ENCODE measurements at regions not wholly inside any gene's neighbourhood (a gene's known extent, or its start where the extent isn't known, plus 50 kb on each side); places are given as distances from the start of the nearest gene placed in this dataset.

DNA sequence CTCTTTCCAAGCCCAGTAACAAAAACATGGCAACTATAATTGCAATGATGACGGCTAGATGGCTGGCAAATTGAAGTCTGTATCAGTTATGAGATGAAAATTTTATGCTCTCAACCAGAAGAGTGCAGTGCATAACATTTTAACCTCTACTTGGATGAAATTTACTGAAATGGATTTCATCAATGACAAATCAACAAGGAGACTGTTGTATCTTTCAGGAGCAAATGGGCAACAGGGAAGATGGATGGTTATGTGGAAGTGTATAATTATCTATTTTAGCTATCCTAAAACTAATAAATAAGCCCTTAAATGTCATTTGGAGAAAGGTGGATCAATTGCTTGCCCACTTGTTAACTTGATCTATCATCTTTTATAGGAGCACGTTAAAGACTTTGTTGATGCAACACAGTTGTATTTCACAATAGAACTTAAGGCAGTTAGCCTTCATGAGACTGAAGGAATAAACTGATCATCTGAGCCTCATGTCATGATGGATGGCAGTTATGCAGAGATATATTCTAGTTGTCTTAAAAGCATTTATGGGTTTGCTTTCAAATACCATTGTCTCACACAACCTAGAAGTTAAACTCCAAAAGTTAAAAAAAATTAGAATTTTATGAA is 315.1 kb upstream of the TBC1D5 start:
- in situ Hi-C loops (cut with HindIII; ENCODE audit: low sequenced_read_pairs): no loop called here

DNA sequence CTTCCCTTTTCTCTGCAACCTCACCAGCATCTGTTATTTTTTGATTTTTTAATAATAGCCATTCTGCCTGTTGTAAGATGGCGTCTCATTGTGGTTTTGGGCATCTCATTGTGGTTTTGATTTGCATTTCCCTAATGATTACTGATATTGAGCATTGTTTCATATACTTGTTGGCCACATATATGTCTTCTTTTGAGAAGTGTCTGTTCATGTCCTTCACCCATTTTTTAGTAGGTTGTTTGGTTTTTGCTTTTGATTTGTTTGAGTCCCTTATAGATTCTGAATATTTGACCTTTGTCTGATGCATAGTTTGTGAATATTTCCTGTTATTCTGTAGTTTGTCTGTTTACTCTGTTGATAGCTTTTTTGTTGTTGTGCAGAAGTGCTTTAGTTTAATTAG is 312.2 kb upstream of the TBC1D5 start:
- in situ Hi-C loops (cut with HindIII; ENCODE audit: low sequenced_read_pairs): no loop called here

DNA sequence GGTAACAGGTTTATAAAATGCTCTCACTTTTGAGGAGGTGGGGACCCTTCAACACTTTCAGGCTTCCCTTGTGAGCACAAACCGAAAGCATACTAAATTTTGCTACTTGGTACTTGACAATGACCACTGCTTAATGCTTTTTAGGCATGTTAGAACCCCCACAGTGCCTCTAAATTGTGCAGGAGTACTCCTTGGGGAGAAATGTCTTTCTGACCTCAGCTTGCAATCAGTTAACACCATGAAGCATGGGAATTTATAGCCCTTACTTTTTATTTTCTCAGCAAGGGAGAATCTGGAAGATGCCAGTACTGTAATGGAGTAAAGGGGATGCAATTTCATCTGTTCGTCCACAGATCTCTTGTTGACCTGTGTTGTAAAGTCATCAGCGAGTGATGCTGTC is 308.9 kb upstream of the TBC1D5 start:
- in situ Hi-C loops (cut with HindIII; ENCODE audit: low sequenced_read_pairs): no loop called here

DNA sequence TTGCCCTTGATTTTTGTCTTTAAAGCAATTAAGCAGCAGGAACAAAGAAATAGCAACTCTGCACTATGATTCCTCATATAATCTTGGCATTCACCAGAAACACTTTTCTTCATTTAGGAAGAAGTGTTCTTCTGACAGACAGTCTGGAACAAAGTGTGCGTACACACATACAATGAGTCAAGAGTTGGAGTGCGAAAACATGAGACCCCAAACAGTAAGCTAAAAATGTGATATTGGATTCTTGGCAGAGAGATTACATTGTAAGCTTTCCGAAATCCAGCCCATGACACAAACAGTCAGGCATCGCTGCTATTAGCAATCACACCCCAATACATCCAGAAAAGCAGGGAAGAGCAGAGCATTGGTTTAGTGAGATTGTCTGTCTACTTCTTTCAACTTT is 306.7 kb upstream of the TBC1D5 start:
- in situ Hi-C loops (cut with HindIII; ENCODE audit: low sequenced_read_pairs): no loop called here

DNA sequence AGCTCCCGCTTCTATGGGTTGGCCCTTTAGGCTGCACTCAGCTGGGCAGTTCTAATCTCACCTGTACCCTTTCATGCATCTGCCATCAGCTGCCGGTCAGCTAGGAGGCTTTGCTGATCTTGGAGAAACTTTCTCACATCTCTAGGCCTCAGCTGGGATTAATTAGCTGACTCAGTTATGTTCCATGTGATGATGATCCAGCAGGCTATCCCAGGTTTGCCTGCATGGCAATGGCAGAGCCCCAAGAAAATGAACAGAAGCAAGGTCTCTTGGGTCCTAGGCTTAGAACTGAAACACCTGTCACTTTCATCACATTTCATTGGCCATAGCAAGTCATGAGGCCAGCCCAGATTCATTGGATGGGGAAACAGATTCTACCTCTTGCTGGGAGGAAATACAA is 304.6 kb upstream of the TBC1D5 start:
- in situ Hi-C loops (cut with HindIII; ENCODE audit: low sequenced_read_pairs): no loop called here

DNA sequence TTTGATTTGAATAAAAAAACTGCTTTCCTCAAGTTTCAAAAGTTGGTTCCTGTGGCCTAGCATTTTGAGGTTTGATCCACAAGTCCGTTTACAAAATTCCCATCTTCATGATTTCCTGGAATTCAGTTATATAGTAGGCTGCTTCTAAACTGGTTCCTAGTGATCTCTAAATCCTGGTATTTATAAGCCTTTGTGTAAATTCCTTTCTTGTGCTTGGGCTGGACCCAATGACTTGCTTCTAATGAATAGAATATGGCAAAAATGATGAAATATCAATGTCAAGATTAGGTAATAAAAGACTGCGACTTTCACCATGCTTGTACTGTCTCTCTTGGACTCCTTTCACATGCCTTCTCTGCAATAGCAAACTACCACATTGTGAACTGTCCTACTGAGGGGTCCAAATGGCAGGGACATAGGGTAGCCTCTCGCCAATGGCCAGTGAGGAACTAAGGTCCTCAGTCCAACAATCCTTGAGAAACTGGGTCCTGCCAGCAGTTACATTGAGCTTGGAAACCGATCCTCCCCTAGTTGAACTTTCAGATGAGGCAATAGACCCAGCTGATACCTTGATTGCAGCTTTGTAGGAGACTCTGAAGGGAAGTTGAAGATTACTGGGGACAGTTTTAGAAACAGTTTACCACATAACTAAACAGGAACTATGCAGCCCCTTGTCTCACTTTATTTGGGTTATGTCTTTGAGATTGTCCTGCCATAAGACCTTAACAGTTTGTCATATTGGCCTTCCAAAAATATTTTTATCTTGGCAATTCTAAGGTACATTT is 303.9 kb upstream of the TBC1D5 start:
- in situ Hi-C loops (cut with HindIII; ENCODE audit: low sequenced_read_pairs): no loop called here

DNA sequence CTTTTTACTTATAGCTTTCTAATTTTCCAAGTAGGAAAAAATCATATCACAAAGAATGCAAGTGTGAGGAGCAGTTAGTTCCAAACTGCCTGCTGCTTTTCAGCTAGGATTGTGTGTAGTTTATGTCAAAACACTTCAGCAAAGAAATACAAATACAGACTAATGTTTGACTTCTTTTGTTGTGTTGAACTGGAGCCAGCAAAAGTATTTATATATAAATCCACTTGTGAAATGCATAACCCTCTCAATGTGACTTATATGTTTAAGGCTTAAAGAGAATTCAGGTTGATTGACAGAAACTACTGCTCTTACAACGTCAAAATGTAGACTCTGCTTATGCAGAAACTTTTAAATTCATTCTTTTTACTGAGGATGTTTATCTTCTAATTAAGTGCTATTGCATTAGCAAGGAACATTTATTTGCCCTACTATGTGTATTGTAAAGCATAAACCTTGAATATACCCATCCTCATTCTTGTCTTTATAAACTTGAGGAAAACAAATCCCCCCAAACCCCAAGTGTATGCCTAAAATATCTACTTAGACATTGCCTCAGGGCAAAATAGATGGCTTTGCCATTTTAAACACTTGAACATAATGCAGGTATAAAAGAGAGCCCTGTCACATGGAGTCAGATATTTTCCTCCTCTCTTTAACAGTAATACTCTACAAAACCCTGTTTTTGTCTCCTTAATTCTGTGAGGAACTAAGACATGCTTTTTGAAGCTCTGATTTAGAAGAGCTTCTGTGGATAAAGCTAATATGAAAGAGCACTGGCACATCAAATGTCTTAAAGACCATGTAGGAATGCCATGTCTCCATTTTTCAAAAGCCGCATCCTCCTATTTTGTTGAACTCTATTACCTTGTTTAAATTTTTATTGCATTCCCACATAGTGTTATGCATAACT is 302.8 kb upstream of the TBC1D5 start:
- in situ Hi-C loops (cut with HindIII; ENCODE audit: low sequenced_read_pairs): no loop called here

DNA sequence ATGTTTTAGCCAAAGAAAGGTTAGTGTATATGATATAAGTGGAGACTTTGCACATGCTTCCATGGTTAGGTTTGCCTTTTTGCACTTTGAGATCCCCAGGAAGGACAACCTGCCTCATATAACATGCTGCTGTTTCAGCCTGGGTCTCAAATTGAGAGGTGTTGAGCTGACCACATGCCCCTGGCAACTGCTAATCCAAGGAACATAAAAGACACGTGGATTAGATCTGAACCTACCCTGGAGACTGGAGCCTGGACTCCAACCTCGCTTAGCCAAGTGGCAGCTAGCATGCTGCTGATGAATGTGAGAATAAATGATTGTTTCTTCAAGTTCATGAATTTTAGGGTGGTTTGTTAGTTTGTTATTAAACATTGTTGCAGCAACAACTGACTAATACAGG is 301.8 kb upstream of the TBC1D5 start:
- in situ Hi-C loops (cut with HindIII; ENCODE audit: low sequenced_read_pairs): no loop called here

DNA sequence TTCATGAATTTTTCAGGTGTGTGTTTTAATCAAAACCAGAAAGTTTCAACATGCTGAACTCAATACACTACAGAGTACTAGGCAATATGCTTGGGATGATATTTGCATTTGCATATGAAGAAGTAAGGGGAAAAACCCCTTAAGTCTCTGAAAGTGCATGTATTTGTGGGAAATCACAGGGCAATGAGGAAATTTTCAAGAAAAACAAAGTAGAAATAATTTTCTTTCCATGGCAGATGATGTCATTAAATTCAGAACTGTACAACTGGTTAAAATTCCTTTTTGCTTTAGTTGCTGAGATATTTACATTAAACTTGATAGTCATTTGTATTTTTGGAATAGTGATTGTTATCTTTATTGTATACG is 294.0 kb upstream of the TBC1D5 start:
- in situ Hi-C loops (cut with HindIII; ENCODE audit: low sequenced_read_pairs): no loop called here

DNA sequence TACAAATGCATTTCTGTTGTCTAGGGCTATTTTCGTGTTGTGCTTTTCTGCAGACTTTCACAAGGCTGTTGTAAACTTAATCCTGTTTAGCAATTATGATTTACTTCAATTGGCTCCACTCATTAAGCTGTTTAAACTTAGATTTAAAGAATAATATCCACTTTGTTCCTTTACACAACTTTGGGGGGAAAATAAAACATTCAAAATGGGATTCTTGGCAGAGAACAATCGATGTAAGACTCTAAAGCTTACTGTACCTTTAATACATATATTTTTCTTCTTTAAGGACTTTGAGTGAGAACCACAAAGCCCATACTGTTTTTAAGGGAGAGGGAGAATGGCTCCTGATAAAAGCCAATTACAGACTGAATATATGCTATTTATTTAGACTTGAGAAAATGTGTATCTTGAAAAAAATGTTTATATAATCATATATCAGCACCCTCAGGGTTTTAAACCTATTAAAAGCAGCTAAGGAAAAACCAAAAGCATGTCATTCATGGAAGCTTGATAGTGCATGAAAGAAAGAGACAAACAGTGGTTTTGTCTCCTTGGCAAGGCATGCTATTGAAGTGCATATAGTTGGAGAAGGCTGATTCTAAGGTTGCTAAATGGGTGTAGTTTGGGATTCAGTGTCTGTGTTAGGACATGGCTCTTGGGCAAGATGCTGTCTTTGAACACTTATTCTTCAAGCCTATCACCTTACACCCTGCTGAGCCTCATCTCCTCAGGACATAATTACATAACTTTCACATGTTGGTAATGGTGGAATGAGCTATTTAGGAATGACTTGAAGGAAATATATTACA is 293.4 kb upstream of the TBC1D5 start:
- in situ Hi-C loops (cut with HindIII; ENCODE audit: low sequenced_read_pairs): no loop called here

DNA sequence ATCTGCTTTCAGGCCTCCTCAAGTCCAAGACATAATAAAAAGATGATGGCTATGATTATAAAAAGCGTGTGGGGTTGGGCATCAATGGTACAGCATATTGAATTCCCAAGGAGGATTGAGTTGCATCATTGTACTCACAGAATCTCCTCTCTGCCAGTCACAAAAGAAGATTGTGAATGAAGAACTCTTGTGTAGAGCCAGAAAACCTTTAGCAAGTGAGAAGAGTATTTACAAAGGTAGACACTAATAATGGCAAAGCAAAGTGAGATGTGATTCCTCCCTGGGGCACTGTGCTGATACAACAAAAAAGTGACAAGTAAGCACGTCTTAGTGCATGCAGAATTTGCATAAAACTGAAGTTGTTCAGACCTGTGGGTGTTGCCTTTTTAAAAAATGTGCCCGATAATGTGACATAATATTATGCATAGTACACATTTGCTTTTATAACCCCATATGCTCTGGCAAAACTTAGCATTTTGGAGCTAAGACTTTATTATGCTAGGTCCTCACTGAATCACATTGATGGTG is 291.2 kb upstream of the TBC1D5 start:
- in situ Hi-C loops (cut with HindIII; ENCODE audit: low sequenced_read_pairs): no loop called here

DNA sequence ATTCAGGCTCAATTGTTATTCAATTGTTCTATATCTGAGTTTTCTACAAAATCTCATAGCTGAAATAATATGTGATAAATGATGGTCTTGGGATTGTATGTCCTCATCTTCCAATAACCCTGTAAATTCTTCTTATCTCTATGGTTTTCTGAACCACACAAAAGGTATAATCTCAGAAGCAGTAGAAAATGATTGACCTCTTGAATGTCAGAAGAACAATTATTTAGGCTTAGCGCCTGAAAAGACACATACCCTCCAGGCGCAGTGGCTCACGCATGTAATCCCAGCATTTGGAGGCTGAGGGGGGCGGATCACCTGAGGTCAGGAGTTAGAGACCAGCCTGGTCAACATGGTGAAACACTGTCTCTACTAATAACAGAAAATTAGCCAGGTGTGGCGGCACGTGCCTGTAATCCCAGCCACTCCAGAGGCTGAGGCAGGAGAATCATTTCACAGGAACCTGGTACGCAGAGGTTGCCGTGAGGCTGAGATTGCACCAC is 288.0 kb upstream of the TBC1D5 start:
- in situ Hi-C loops (cut with HindIII; ENCODE audit: low sequenced_read_pairs): no loop called here

DNA sequence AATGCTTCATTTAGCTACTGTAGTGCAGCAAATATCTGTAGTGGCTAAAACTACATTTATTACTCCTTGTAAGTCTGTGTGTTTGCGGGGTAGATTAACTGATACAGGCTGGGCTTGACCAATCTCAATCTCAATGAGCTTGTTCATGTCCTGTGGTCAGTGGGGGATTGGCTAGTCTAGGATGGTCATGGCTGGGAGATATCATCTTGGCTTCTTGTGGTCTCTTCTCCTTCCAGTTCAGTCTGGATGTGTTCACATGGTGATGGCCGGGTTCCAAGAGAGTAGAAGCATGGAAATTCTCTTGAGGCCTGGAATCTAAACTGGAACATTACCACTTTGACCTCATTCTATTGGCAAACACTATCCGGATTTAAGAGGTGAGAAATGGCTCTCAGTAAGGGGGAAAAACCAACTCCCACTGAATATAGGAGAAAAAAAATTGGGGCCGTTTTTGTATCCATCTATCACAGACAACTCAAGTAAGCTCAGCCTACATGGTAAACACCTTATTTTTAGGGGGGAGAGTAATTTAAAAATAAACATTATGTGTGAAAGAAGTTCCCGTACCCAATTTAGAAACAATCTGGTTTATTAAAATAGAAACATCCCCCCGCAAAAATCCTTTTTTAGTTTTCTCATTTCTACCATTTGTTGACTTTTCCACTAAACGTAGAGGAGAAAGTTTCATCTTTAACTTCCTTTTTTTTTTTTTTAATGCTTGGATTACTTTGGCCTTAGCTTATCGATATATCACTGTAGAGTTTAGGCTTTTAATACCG is 284.9 kb upstream of the TBC1D5 start:
- in situ Hi-C loops (cut with HindIII; ENCODE audit: low sequenced_read_pairs): no loop called here

DNA sequence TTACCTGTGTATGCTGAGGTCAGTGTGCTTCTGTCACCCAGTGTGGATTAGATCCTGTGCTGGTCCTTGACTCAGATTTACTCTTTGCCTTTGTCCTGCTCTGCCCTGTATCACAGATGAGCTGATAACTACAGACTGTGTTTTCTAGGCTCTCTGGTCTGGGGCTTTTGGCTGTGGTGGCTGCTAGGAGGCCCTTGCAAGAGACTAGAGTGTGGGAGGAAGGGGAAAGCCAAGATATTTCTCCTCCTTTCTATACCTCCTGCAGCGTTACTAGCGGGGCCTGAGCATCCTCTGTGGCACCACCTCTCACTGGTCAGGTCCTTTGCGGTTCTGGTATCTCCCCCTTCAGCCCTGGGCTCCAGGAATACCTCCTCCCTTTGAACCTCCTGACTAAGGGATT is 282.3 kb upstream of the TBC1D5 start:
- in situ Hi-C loops (cut with HindIII; ENCODE audit: low sequenced_read_pairs): no loop called here

DNA sequence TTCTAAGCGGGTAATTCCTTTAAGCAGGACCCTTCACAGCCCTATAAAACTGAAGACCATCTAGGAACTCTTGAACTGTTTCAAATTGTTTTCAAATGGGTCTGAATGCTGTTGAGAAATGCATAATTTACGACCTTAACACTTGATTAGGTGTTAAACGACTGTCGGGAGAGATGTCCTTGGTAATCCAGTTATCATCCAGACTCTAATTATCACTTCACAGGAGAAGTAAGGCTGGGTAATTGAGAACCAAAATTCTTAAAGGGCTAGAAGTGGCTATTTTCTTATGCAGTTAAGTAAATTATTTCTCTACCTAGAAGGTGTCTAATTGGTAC is 276.7 kb upstream of the TBC1D5 start:
- in situ Hi-C loops (cut with HindIII; ENCODE audit: low sequenced_read_pairs): no loop called here

DNA sequence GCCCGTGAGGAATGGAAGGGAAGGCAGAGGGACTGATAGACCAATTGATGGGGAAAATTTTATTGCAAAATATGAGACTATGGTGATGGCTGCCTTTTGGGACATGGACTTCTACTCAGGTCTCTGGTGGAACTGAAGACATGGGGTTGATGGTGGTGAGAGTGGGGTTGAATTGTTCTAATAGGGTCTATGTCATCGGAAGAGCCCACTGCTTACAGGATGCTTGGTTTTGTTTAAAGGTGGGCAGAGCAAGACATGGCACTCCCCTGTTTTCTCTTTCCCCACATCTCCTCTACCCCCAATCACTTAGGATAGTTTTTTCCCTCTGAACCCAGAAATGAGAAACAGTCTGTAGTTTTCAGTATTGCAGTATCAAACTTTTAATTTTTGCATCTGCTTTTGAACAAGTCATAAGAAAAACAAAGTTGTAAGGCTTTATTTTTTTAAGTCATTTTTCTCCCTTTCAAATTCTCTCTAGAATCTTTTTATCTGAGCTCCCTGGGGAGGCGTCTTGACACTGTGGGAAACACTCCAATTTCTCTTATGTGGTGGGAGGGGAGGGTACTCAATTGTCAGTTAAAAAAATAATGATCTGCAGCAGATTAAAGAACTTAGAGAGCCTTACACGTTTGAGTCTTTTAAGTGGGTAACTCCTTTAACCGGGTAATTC is 276.2 kb upstream of the TBC1D5 start:
- in situ Hi-C loops (cut with HindIII; ENCODE audit: low sequenced_read_pairs): no loop called here

DNA sequence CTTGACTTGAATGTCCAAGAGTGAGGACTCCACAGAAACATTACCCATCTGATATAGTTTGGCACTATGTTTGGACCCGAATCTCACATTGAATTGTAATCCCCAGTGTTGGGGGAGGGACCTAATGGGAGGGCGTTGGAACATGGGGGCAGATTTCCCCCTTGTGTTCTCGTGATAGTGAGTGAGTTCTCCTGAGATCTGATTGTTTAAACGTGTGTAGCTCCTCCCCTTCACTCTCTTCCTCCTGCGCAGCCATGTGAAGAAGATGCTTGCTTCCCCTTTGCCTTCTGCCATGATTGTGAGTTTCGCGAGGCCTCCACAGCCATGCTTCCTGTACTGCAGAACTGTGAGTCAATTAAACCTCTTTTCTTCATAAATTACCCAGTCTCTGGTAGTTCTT is 273.9 kb upstream of the TBC1D5 start:
- in situ Hi-C loops (cut with HindIII; ENCODE audit: low sequenced_read_pairs): no loop called here

DNA sequence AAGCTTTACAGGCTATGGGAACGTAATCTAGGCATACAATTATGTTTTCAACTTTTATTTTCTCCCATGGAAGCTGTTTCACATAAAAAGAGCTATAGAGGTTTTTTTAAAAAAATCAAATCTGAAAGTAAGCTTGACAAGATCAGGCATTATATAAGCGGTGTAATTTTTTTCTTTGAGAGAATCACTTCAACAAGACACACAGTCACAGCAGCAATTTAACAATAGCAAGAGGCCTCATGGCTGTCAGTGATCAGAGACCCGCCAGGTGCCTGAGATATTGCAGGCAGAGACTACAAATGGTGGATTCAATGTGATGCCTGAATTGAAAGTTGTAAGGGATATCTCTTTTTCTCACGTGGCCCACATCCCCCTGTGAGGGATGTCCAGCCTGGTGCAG is 270.5 kb upstream of the TBC1D5 start:
- in situ Hi-C loops (cut with HindIII; ENCODE audit: low sequenced_read_pairs): no loop called here

DNA sequence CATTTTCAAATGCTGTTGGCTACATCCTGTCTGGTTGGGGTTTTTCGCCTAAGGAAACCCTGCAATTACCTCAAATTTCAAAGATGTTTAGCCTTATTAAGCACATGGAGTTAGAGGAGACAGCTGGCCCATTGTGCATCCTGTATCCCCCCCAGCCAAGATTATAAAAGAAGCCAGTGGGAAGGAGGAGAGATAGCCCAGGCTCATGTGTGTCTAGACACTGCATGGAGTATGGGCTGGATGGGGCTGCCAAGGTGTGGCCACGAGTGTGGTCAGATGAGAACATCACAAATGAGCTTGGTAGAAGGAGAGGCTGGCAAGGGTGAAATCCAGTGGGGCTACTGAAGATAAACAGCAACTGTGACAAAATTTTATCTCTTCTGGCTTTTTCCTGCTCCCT is 270.0 kb upstream of the TBC1D5 start:
- in situ Hi-C loops (cut with HindIII; ENCODE audit: low sequenced_read_pairs): no loop called here
